ENCODE measurements at regions not wholly inside any gene's neighbourhood (a gene's known extent, or its start where the extent isn't known, plus 50 kb on each side); places are given as distances from the start of the nearest gene placed in this dataset.

- WGBS = 30% methylated on average over 6 of the region's 6 CpGs
- no peaks in the 10 kb centered on the region for H3K27me3 ChIP-seq
- H3K9me3 ChIP-seq = no peaks in the 10 kb centered on the region
- H3K4me3 ChIP-seq = no peak overlapping the region
- H3K27ac ChIP-seq (replicated peaks in 1 of 4) = peak overlapping the region; percentile 62 to 69 (median 64)
- peaks cover 19 to 66% (median 59%) of the 10 kb centered on the region in 4 donors for H3K4me1 ChIP-seq
- no peak for TF ChIP-seq CTCF (IDR thresholded peaks at IDR 0.05)
- intact Hi-C loops (cut with DNase I) = no loop called here
- no peak for DNase-seq (ENCODE audit: extremely low spot score)
- no peaks in the 10 kb centered on the region for H3K36me3 ChIP-seq
These were observed 179.7 kb downstream of the ICOS start for GRCh38 chr2:204116159-204116792.

DNA sequence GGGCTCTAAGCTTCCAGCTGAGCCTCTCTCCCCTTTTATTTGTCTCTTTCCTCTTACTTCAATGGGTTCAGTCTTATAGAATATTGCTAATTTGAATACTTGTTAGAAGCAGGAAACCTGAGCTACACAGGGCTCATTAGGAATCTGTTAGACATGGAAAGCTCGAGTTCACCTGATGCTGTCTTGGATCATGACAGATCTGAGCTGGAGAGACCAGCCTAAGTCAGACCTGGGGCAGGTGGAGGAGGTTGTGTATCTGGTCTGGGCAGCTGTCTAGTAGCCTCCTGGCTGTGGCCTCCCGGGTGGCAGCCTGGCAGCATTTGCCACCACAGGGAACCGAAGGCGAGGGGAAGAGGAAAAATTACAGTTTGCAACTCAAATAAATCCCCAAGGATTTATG lies 185.9 kb downstream of the ICOS start:
- WGBS = 85% methylated on average over 4 of the region's 4 CpGs

GRCh38 chr2:204124140-204124750 lies 187.7 kb downstream of the ICOS start:
- H3K9me3 ChIP-seq = no peaks in the 10 kb centered on the region
- no peaks in the 10 kb centered on the region for H3K4me1 ChIP-seq
- no peaks in the 10 kb centered on the region for H3K36me3 ChIP-seq
- no peak for DNase-seq (ENCODE audit: extremely low spot score)
- intact Hi-C loops (cut with DNase I) = no loop called here
- no peak overlapping the region for H3K27ac ChIP-seq (replicated peaks in 1 of 4)
- H3K27me3 ChIP-seq = no peaks in the 10 kb centered on the region
- 88% methylated on average over 3 of the region's 3 CpGs for WGBS
- H3K4me3 ChIP-seq = no peak overlapping the region
- TF ChIP-seq POLR2A (IDR thresholded peaks at IDR 0.05; ENCODE audit: low read depth) = no peak
- TF ChIP-seq EP300 (IDR thresholded peaks at IDR 0.05) = no peak
- TF ChIP-seq CTCF (IDR thresholded peaks at IDR 0.05) = no peak
- no peak for TF ChIP-seq POLR2AphosphoS5 (IDR thresholded peaks at IDR 0.05)

More for the DNA sequence above, 185.9 kb downstream of the ICOS start:
- Histone ChIP-seq H3K4me1 (peaks cover 0 to 5% (median 3%) of the 10 kb centered on the region in 4 donors), H3K4me3 (no peak overlapping the region), H3K27me3 (no peaks in the 10 kb centered on the region), H3K27ac (replicated peaks in 1 of 4) (no peak overlapping the region), H3K9me3 (no peaks in the 10 kb centered on the region), H3K36me3 (no peaks in the 10 kb centered on the region)
- TF ChIP-seq CTCF (IDR thresholded peaks at IDR 0.05) (no peak), POLR2A (IDR thresholded peaks at IDR 0.05; ENCODE audit: low read depth) (no peak), EP300 (IDR thresholded peaks at IDR 0.05) (no peak), POLR2AphosphoS5 (IDR thresholded peaks at IDR 0.05) (no peak)
- intact Hi-C loops (cut with DNase I) = no loop called here
- no peak for DNase-seq (ENCODE audit: extremely low spot score)

- no peak for TF ChIP-seq POLR2A (IDR thresholded peaks at IDR 0.05; ENCODE audit: low read depth)
- no peak for TF ChIP-seq EP300 (IDR thresholded peaks at IDR 0.05)
- no peak for TF ChIP-seq POLR2AphosphoS5 (IDR thresholded peaks at IDR 0.05)
- TF ChIP-seq CTCF (IDR thresholded peaks at IDR 0.05) = no peak
- no peaks in the 10 kb centered on the region for H3K27me3 ChIP-seq
- DNase-seq (ENCODE audit: extremely low spot score) = no peak
- H3K27ac ChIP-seq (replicated peaks in 1 of 4) = no peak overlapping the region
- intact Hi-C loops (cut with DNase I) = no loop called here
- no peaks in the 10 kb centered on the region for H3K9me3 ChIP-seq
- no peaks in the 10 kb centered on the region for H3K36me3 ChIP-seq
- H3K4me3 ChIP-seq = no peak overlapping the region
- WGBS = 82% methylated on average over 3 of the region's 3 CpGs
- H3K4me1 ChIP-seq = peaks cover 0 to 3% (median 0%) of the 10 kb centered on the region in 4 donors
These were observed 190.1 kb downstream of the ICOS start for GRCh38 chr2:204126705-204127104.

DNA sequence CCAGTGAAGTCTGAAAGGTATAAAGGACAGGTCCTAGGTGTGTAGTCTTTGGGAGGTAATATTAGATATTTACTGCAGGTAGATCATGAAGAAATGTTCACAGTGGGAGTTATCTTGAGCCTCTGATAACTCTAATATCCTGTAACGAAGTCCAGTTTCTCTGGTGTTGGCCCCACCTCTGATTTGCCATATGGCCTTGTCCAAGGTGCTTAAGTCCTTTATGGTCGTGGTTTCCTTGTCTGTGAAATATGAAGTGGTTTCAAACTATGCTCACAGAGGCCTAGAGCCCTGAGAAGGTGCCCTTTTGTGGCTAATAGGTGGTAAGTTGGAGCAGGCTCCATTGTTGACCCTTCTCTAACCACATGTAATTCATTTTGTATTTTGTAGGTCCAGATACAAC lies 190.7 kb downstream of the ICOS start:
- no peak for DNase-seq (ENCODE audit: extremely low spot score)
- no peak overlapping the region for H3K27ac ChIP-seq (replicated peaks in 1 of 4)
- TF ChIP-seq POLR2A (IDR thresholded peaks at IDR 0.05; ENCODE audit: low read depth) (no peak), POLR2AphosphoS5 (IDR thresholded peaks at IDR 0.05) (no peak), EP300 (IDR thresholded peaks at IDR 0.05) (no peak), CTCF (IDR thresholded peaks at IDR 0.05) (no peak)
- WGBS = 70% methylated on average over 2 of the region's 2 CpGs
- H3K36me3 ChIP-seq = no peaks in the 10 kb centered on the region
- H3K4me1 ChIP-seq = peaks cover 0 to 3% (median 0%) of the 10 kb centered on the region in 4 donors
- intact Hi-C loops (cut with DNase I) = no loop called here
- no peaks in the 10 kb centered on the region for H3K9me3 ChIP-seq
- H3K4me3 ChIP-seq = no peak overlapping the region
- H3K27me3 ChIP-seq = no peaks in the 10 kb centered on the region

Measured in esophagus muscularis mucosa (tissue), 4 donors.